ENCODE measurements at regions not wholly inside any gene's neighbourhood (a gene's known extent, or its start where the extent isn't known, plus 50 kb on each side); places are given as distances from the start of the nearest gene placed in this dataset.

DNA sequence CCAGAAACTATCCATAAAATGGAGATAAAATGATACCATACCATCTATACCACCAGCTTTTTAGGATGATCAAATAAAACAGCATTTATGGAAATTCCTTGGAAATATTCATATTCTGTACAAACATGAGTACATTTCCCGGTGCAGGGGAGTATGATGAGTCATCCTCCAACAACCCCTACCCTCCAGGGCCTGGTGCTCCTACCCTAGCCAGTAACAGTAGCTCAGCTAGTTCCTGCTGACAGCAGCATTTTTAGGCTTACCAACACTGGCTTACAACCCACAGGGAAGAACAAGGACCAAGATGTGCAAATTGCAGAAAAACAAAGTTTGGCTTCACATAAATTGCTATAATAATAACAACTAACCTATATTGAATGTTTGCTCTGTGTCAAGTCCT is 406.2 kb upstream of the CADM1 start:
- H3K27me3 ChIP-seq (ENCODE audit: control insufficient read depth, insufficient read depth, low read length): peaks cover 15% of the 10 kb centered on the region
- H3K9me3 ChIP-seq (ENCODE audit: control insufficient read depth, low read depth, low read length): no peaks in the 10 kb centered on the region
- no peak overlapping the region for H3K27ac ChIP-seq (ENCODE audit: low read length)
- no peaks in the 10 kb centered on the region for H3K4me1 ChIP-seq (ENCODE audit: control insufficient read depth, insufficient read depth, low read length)
- WGBS (ENCODE audit: insufficient coverage, low lambda C conversion rate): no CpG with 5 or more reads among the region's 1 CpG
- no peak for DNase-seq
- no peak overlapping the region for H3K4me3 ChIP-seq (ENCODE audit: low read length)
- no peaks in the 10 kb centered on the region for H3K36me3 ChIP-seq (ENCODE audit: control insufficient read depth, insufficient read depth, low read length)

DNA sequence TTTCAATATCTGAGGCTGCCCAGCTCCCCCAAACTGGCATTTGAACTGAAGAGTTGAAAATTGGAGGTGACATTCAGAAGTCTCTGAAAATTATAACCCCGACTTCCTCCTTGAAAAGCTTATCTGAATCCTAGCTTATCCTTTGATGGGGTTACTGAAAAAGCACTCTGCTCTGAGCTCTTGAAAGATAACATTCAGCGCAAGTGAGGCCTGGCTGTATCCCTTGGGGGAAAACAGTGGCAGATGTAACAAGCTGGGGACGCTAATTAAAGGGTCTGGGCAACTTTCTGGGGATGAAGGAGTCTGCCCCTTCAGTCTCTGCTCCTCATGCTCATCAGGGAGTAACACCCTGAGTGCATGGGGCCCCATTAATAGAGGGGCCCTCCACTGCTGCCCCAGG is 402.0 kb upstream of the CADM1 start:
- Histone ChIP-seq H3K9me3 (ENCODE audit: control insufficient read depth, low read depth, low read length) (no peaks in the 10 kb centered on the region), H3K4me1 (ENCODE audit: control insufficient read depth, insufficient read depth, low read length) (no peaks in the 10 kb centered on the region), H3K4me3 (ENCODE audit: low read length) (no peak overlapping the region), H3K36me3 (ENCODE audit: control insufficient read depth, insufficient read depth, low read length) (no peaks in the 10 kb centered on the region), H3K27ac (ENCODE audit: low read length) (no peak overlapping the region), H3K27me3 (ENCODE audit: control insufficient read depth, insufficient read depth, low read length) (peaks cover 15% of the 10 kb centered on the region)
- no CpG with 5 or more reads among the region's 3 CpGs for WGBS (ENCODE audit: insufficient coverage, low lambda C conversion rate)
- no peak for DNase-seq

DNA sequence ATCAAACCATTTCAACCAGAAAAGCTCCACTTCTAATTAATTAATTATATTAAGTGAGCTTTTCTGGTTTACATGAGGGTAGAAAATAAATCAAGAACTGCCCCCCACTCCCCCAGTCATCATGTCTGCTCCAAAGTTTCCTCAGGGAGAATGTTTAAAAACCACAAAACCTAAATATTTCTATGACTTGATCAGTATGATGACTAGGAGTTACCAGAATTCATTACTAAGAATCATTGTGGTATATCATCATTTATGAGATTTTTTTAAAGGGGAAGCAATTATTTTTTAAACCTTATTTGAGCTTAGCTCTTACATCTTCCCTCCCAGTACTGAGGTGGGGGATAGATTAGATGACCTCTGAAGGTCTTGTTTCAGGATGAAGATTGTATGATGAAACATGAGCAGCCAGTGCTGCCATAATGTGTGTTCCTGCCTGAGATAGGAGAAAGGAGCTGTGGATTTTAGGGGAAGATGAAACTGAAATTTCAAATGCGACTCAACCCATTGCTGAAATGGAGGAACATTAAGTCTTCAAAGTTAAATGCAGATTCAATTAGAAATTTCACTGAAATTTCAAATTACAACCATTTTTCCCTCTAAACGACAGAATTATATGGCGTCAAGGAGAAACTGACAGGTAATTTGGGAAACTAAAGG is 401.3 kb upstream of the CADM1 start:
- Histone ChIP-seq H3K4me1 (ENCODE audit: control insufficient read depth, insufficient read depth, low read length) (no peaks in the 10 kb centered on the region), H3K27me3 (ENCODE audit: control insufficient read depth, insufficient read depth, low read length) (peaks cover 15% of the 10 kb centered on the region), H3K27ac (ENCODE audit: low read length) (no peak overlapping the region), H3K9me3 (ENCODE audit: control insufficient read depth, low read depth, low read length) (no peaks in the 10 kb centered on the region), H3K4me3 (ENCODE audit: low read length) (no peak overlapping the region), H3K36me3 (ENCODE audit: control insufficient read depth, insufficient read depth, low read length) (no peaks in the 10 kb centered on the region)
- WGBS (ENCODE audit: insufficient coverage, low lambda C conversion rate): no CpG with 5 or more reads among the region's 3 CpGs
- DNase-seq: no peak

DNA sequence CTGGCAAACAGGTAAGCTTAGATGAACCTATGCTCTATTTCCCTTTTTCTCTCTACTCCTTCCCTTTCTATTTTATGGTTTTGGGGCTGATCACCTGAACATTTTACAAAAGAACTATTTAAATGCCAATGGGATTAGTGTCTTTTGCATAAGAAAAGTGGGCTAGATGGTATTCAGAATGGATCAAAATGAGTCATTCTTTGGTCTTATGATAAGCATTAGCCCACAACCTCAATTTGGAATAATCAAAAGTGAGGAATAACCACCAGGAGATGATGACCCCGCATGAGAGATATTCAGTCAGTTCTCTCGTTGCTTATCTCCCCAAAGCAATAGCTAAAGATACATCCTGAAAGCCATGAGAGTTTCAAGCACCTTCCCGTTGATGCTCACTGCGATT is 399.0 kb upstream of the CADM1 start:
- Histone ChIP-seq H3K4me3 (ENCODE audit: low read length) (no peak overlapping the region), H3K27ac (ENCODE audit: low read length) (no peak overlapping the region), H3K36me3 (ENCODE audit: control insufficient read depth, insufficient read depth, low read length) (no peaks in the 10 kb centered on the region), H3K27me3 (ENCODE audit: control insufficient read depth, insufficient read depth, low read length) (peaks cover 15% of the 10 kb centered on the region), H3K9me3 (ENCODE audit: control insufficient read depth, low read depth, low read length) (no peaks in the 10 kb centered on the region), H3K4me1 (ENCODE audit: control insufficient read depth, insufficient read depth, low read length) (no peaks in the 10 kb centered on the region)
- no CpG with 5 or more reads among the region's 4 CpGs for WGBS (ENCODE audit: insufficient coverage, low lambda C conversion rate)
- no peak for DNase-seq

DNA sequence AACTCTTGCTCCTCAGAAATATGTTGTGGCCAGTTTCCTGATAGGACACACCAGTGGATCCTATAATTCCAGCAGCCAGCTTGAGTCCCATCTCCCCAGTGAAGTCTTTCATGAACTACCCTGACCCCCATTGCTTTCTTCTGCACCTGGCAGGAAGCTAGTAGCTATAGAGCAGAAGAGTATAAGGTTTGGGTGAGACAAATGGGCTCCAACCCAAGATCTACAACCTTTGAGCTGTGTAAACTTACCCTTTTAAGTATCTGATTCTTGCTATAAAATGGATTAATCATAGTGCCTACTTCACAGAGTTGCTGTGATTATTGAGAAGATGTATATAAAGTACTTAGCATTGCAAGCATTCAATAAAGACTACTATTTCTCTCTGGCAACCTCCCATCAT is 396.9 kb upstream of the CADM1 start:
- Histone ChIP-seq H3K27me3 (ENCODE audit: control insufficient read depth, insufficient read depth, low read length) (peaks cover 6% of the 10 kb centered on the region), H3K27ac (ENCODE audit: low read length) (no peak overlapping the region), H3K9me3 (ENCODE audit: control insufficient read depth, low read depth, low read length) (no peaks in the 10 kb centered on the region), H3K4me1 (ENCODE audit: control insufficient read depth, insufficient read depth, low read length) (no peaks in the 10 kb centered on the region), H3K36me3 (ENCODE audit: control insufficient read depth, insufficient read depth, low read length) (no peaks in the 10 kb centered on the region), H3K4me3 (ENCODE audit: low read length) (no peak overlapping the region)
- no peak for DNase-seq

DNA sequence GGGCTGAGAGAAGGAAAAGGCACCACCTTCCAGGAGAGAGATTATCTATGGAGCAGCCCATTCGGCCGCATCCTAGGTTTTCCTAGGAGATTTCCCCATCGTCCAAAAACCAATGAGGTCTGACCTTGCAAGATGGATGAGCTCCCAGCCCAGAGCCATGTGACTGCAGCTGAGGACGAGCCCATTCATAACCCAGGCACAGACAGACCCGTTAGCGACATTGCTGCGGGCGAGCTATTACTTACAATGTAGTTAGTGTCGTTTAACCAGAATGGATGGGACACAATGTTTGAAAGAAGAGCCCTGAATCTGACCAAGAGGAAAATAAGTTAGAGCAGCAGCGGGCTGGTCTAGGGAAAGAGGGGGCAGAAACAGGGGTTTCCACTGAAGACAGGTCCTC is 395.9 kb upstream of the CADM1 start:
- H3K27ac ChIP-seq (ENCODE audit: low read length): no peak overlapping the region
- H3K27me3 ChIP-seq (ENCODE audit: control insufficient read depth, insufficient read depth, low read length): peaks cover 4% of the 10 kb centered on the region
- H3K4me1 ChIP-seq (ENCODE audit: control insufficient read depth, insufficient read depth, low read length): no peaks in the 10 kb centered on the region
- DNase-seq: no peak
- 100% methylated on average over 1 of the region's 10 CpGs for WGBS (ENCODE audit: insufficient coverage, low lambda C conversion rate)
- no peak overlapping the region for H3K4me3 ChIP-seq (ENCODE audit: low read length)
- H3K36me3 ChIP-seq (ENCODE audit: control insufficient read depth, insufficient read depth, low read length): no peaks in the 10 kb centered on the region
- no peaks in the 10 kb centered on the region for H3K9me3 ChIP-seq (ENCODE audit: control insufficient read depth, low read depth, low read length)

DNA sequence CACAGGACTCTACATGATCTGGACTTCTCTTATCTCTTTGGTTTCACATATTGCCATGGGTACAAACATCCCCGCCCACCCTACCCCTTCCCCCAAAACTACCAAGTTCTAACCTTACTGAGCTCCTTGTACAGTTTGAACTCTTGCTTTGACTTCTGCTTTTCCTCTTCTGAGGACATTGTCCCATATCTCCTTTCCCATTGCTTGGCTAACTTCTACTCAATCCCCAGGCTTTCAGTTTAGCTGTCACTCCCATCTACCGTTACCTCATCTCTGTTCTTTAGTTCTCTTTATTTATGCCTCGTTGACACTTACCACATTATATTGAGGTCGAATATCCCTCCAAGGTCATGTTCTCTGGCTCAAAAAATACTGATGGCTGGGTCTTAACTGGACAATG is 393.5 kb upstream of the CADM1 start:
- DNase-seq: no peak
- H3K9me3 ChIP-seq (ENCODE audit: control insufficient read depth, low read depth, low read length): no peaks in the 10 kb centered on the region
- WGBS (ENCODE audit: insufficient coverage, low lambda C conversion rate): 78% methylated on average over 1 of the region's 4 CpGs

DNA sequence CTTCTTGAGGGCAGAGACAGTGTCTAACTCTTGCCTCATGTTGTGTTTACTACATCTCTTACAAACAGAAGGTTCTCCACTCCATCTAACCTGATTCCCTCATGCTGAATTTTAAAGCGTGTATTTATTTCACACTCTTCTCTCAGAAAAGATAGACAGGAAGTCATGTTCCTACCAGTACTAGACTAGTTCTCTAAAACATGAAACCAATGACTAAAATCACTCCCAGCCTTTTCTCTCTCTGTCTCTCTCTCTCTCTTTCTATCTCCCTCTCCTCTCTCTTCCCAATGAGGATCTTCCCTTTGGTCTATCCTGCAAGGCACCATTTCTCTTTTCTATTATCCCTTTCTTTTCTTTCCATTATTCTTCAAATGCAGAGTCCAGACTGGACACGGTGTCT is 391.9 kb upstream of the CADM1 start:
- Histone ChIP-seq H3K27me3 (ENCODE audit: control insufficient read depth, insufficient read depth, low read length) (peaks cover 4% of the 10 kb centered on the region), H3K36me3 (ENCODE audit: control insufficient read depth, insufficient read depth, low read length) (no peaks in the 10 kb centered on the region), H3K4me3 (ENCODE audit: low read length) (no peak overlapping the region), H3K9me3 (ENCODE audit: control insufficient read depth, low read depth, low read length) (no peaks in the 10 kb centered on the region), H3K4me1 (ENCODE audit: control insufficient read depth, insufficient read depth, low read length) (no peaks in the 10 kb centered on the region), H3K27ac (ENCODE audit: low read length) (no peak overlapping the region)
- DNase-seq: no peak
- 92% methylated on average over 1 of the region's 2 CpGs for WGBS (ENCODE audit: insufficient coverage, low lambda C conversion rate)

More for the DNA sequence above, 393.5 kb upstream of the CADM1 start:
- Histone ChIP-seq H3K27ac (ENCODE audit: low read length) (no peak overlapping the region), H3K36me3 (ENCODE audit: control insufficient read depth, insufficient read depth, low read length) (no peaks in the 10 kb centered on the region), H3K4me1 (ENCODE audit: control insufficient read depth, insufficient read depth, low read length) (no peaks in the 10 kb centered on the region), H3K4me3 (ENCODE audit: low read length) (no peak overlapping the region), H3K27me3 (ENCODE audit: control insufficient read depth, insufficient read depth, low read length) (peaks cover 4% of the 10 kb centered on the region)

DNA sequence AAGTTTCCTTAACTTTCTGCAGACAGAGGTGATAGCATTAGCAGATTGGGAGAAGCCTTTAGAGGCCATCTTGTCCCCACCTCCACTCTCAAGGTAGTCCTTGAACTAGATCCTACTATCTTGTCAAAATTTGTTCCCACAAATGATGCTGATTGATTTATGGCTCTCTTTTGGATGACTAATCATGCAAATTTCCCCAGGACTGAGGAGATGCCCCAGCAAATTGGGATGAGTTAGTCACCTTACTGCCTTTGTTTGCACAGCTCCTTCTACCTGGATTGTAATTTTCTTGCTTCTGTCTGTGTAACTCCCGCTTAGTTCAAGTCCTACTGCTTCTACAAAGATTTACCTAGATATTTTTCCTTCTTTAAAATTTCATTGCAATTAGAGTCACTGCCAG is 391.4 kb upstream of the CADM1 start:
- no peaks in the 10 kb centered on the region for H3K9me3 ChIP-seq (ENCODE audit: control insufficient read depth, low read depth, low read length)
- no peaks in the 10 kb centered on the region for H3K4me1 ChIP-seq (ENCODE audit: control insufficient read depth, insufficient read depth, low read length)
- H3K27ac ChIP-seq (ENCODE audit: low read length): no peak overlapping the region
- no CpG with 5 or more reads among the region's 1 CpG for WGBS (ENCODE audit: insufficient coverage, low lambda C conversion rate)
- no peaks in the 10 kb centered on the region for H3K36me3 ChIP-seq (ENCODE audit: control insufficient read depth, insufficient read depth, low read length)
- no peak for DNase-seq
- no peak overlapping the region for H3K4me3 ChIP-seq (ENCODE audit: low read length)
- peaks cover 4% of the 10 kb centered on the region for H3K27me3 ChIP-seq (ENCODE audit: control insufficient read depth, insufficient read depth, low read length)

DNA sequence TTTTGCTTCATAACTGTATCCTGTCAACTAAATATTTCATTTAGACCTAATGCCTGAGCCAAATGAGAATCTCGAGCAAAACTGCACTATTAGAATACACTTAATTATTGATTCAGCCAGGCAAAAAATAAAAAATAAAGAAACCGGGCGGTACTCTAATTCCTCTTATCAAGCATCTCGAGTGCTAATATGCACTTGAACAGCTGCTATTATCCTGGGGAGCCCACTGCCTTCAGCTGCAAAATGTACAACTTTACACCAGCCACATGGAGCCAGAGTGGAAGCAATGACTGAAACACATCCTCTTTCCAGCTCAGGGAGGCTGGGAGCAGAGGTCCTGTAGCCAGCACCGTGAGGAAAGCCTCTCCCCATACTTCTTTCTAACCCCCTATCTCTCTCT is 390.0 kb upstream of the CADM1 start:
- no peaks in the 10 kb centered on the region for H3K9me3 ChIP-seq (ENCODE audit: control insufficient read depth, low read depth, low read length)
- H3K36me3 ChIP-seq (ENCODE audit: control insufficient read depth, insufficient read depth, low read length): no peaks in the 10 kb centered on the region
- H3K4me3 ChIP-seq (ENCODE audit: low read length): no peak overlapping the region
- H3K27me3 ChIP-seq (ENCODE audit: control insufficient read depth, insufficient read depth, low read length): peaks cover 4% of the 10 kb centered on the region
- H3K4me1 ChIP-seq (ENCODE audit: control insufficient read depth, insufficient read depth, low read length): no peaks in the 10 kb centered on the region
- WGBS (ENCODE audit: insufficient coverage, low lambda C conversion rate): 80% methylated on average over 2 of the region's 5 CpGs
- DNase-seq: no peak
- no peak overlapping the region for H3K27ac ChIP-seq (ENCODE audit: low read length)

DNA sequence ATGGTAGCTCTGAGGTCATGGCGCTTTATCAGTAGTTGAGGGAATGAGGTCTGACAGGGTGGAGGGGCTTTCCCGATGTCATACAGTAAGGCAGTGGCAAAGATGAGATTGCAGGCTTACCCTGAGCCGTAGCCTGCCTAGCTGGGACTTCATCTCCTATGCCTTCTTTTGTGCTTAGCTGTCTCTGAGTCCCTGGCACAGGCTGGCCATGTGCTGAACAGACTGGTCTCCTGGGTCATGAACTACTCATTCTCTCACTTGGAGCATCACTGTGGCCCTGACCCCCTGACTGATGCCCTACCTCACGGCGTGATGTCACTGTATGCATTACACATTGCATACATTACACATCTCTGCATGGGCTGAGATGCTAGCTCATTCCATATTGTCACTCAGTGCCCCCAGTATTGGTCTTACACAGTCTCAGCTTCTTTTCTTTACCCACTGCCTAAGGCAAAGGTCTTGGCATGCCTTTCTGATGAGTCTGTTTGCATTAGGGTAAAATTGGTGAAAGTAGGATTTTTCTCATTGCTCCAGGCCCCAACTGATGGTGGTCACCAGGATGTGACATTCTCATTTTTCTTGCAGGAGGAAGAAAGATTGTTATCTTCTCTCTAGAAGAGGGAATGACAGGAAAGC is 389.4 kb upstream of the CADM1 start:
- Histone ChIP-seq H3K27me3 (ENCODE audit: control insufficient read depth, insufficient read depth, low read length) (peaks cover 4% of the 10 kb centered on the region), H3K36me3 (ENCODE audit: control insufficient read depth, insufficient read depth, low read length) (no peaks in the 10 kb centered on the region), H3K9me3 (ENCODE audit: control insufficient read depth, low read depth, low read length) (no peaks in the 10 kb centered on the region), H3K4me3 (ENCODE audit: low read length) (no peak overlapping the region), H3K4me1 (ENCODE audit: control insufficient read depth, insufficient read depth, low read length) (no peaks in the 10 kb centered on the region), H3K27ac (ENCODE audit: low read length) (no peak overlapping the region)
- WGBS (ENCODE audit: insufficient coverage, low lambda C conversion rate): no CpG with 5 or more reads among the region's 5 CpGs
- no peak for DNase-seq

Measured in large intestine (tissue), 3 donors.